Endothelial cell of umbilical vein (primary cell): ENCODE measurements at regions not wholly inside any gene's neighbourhood (a gene's known extent, or its start where the extent isn't known, plus 50 kb on each side); places are given as distances from the start of the nearest gene placed in this dataset.

Source experiments
- EZH2 ChIP-seq: IDR thresholded peaks from 2 replicates; pipeline ENCODE4 v1.6.1; 2012; ENCODE audit warnings: borderline replicate concordance, low read depth, mild to moderate bottlenecking, moderate library complexity, low read length, inconsistent platforms; ENCODE audit not compliant: severe bottlenecking
- JUN ChIP-seq: IDR thresholded peaks from 2 replicates; pipeline ENCODE4 v1.6.1; 2011; ENCODE audit warnings: borderline replicate concordance, low read depth; ENCODE audit not compliant: insufficient read length, insufficient read depth
- POLR2A ChIP-seq: IDR thresholded peaks from 2 replicates; pipeline ENCODE4 v1.6.1; 2012; ENCODE audit warnings: low read depth, mild to moderate bottlenecking, control low read depth, low read length
- POLR2AphosphoS5 ChIP-seq: IDR thresholded peaks from 2 replicates; pipeline ENCODE4 v1.6.1; 2012; ENCODE audit warnings: low read depth, mild to moderate bottlenecking, control low read depth, low read length, moderate library complexity; ENCODE audit not compliant: insufficient read depth
- TF ChIP-seq, protein P1 (sequence below), 2 donors: IDR thresholded peaks; 1 replicate in 1 of 2; 2 replicates in 1 of 2; pipeline ENCODE4 v1.5.1; 2011; ENCODE audit warnings: low read length in 2 of 2, mild to moderate bottlenecking in 2 of 2, moderate library complexity in 2 of 2, control low read depth in 1 of 2, inconsistent platforms in 1 of 2, low read depth in 1 of 2; ENCODE audit not compliant: insufficient read depth in 1 of 2; ENCODE audit errors: extremely low read depth in 1 of 2

DNA sequence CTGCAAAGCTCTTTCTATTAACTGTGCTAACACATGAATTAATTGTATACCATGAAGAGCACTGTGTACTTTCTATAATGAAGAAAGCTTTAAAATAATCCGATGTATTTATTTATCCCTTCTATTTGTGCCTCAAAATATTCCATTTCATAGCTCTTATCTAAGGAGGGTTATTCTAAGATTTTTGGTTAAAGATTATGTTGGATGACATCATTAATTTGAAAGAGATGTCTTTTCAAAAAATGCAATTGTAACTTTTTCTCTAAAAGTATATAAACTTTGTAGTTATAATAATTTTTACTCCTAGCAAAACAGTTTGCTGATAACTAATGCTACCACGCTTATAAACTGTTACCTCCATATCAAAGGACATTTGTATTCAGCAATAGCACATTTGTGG, 192.4 kb upstream of the HSF2 start:
- TF ChIP-seq POLR2AphosphoS5 (no peak), JUN (no peak), POLR2A (no peak), EZH2 (no peak)
- TF ChIP-seq, protein P1, sequence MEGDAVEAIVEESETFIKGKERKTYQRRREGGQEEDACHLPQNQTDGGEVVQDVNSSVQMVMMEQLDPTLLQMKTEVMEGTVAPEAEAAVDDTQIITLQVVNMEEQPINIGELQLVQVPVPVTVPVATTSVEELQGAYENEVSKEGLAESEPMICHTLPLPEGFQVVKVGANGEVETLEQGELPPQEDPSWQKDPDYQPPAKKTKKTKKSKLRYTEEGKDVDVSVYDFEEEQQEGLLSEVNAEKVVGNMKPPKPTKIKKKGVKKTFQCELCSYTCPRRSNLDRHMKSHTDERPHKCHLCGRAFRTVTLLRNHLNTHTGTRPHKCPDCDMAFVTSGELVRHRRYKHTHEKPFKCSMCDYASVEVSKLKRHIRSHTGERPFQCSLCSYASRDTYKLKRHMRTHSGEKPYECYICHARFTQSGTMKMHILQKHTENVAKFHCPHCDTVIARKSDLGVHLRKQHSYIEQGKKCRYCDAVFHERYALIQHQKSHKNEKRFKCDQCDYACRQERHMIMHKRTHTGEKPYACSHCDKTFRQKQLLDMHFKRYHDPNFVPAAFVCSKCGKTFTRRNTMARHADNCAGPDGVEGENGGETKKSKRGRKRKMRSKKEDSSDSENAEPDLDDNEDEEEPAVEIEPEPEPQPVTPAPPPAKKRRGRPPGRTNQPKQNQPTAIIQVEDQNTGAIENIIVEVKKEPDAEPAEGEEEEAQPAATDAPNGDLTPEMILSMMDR (IDR thresholded peaks at IDR 0.05; ENCODE audit: extremely low read depth in 1 of 2, insufficient read depth in 1 of 2, low read depth in 1 of 2, low read length in 2 of 2) = no peak
